EL (cell line): ENCODE measurements at regions not wholly inside any gene's neighbourhood (a gene's known extent, or its start where the extent isn't known, plus 50 kb on each side); places are given as distances from the start of the nearest gene placed in this dataset.

Experiments used
- DNase-seq: peaks from one replicate; pipeline ENCODE4 v3.0.0-alpha.2; 2016

DNA sequence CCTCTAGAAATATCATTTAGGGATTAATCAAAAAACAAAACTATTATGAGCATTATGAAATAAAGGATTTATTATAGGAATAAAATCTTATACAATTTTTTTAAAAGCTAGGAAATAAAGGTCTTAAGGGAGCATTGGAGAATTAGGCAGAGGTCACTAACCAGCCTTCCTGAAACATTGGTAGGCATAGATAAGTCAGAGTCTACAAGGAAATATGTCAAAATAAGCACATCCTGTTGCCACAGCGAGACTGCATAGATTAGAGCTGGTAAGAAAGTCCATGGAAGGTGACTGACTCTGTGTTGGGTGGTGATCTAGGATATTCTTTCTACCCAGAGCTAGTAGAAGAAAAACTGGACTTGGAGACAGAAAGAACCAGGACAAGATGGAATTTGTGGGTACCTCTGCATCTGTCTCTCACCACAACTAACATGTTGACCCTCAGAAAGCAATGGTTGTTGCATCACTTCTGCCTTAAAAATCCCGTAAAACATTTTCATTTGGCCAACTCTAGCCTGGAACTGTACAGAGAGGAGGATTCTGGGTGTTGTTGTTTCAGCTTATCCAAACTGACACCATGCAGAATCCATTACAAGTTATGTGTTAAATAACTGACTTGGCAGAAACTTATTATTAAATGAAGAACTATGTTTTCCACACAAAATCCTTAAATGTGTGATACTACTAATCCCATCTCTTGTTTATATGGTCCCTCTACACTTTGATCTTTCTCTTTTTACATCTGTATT lies 77.1 kb downstream of the FBXO5 start:
- no peak for DNase-seq

DNA sequence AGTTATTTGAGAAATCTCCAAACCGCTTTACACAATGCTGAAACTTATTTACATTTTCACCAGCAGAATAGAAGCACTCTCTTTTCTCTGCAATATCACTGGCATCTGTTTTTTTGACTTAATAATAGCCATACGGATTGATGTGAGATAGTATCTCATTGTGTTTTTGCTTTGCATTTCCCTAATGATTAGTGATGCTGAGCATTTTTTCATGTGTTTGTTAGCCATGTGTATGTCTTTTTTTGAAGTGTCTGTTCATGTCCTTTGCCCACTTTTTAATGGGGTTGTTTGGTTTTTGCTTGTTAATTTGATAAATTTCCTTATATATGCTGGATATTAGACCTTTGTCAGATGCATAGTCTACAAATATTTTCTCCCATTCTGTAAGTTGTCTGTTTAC lies 73.6 kb downstream of the FBXO5 start:
- DNase-seq: no peak

GRCh38 chr6:152916035-152916434 lies 66.8 kb downstream of the FBXO5 start:
- DNase-seq: no peak

GRCh38 chr6:152918991-152919390 lies 63.9 kb downstream of the FBXO5 start:
- no peak for DNase-seq

DNA sequence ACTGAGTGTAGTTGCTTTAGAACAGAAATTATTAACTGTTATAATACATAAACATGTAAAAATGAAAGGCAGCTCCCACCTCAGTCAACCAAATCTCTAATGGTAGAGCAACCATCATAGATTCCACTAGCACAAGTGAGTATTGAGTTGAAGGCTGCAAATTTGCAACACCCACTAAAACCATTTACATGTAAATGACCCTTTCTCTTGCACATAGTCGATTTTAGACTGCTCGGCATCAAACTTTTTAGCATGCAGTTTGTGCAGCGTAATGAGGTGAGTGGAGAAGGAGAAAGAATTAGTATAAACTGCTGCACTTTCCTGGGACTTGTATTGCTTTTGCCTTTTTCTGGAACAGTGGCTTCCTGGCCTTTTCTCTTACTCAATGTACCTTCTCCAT lies 62.8 kb downstream of the FBXO5 start:
- no peak for DNase-seq
